Stomach (tissue), 4 donors: ENCODE measurements at regions not wholly inside any gene's neighbourhood (a gene's known extent, or its start where the extent isn't known, plus 50 kb on each side); places are given as distances from the start of the nearest gene placed in this dataset.

Experiments
- CTCF ChIP-seq, 7 experiments: fragments of 450-650 bp in 4 of 7; fragments of 200-600 bp in 3 of 7; sonication (generic) in 3 of 7; IDR thresholded peaks; one replicate each; pipeline ENCODE4 v1.5.1; 2016 to 2019; ENCODE audit warnings: antibody characterized with exemption in 7 of 7, control low read depth in 2 of 7, mild to moderate bottlenecking in 1 of 7
- EP300 ChIP-seq: sonication (generic); formaldehyde crosslinking; IDR thresholded peaks from one replicate; pipeline ENCODE4 v1.6.1; 2017; ENCODE audit warnings: antibody characterized with exemption
- POLR2A ChIP-seq, 4 donors: fragments of 450-650 bp; IDR thresholded peaks; one replicate each; pipeline ENCODE4 v1.6.1; 2016; ENCODE audit warnings: antibody characterized with exemption in 4 of 4, control low read depth in 2 of 4, mild to moderate bottlenecking in 1 of 4, moderate library complexity in 1 of 4

DNA sequence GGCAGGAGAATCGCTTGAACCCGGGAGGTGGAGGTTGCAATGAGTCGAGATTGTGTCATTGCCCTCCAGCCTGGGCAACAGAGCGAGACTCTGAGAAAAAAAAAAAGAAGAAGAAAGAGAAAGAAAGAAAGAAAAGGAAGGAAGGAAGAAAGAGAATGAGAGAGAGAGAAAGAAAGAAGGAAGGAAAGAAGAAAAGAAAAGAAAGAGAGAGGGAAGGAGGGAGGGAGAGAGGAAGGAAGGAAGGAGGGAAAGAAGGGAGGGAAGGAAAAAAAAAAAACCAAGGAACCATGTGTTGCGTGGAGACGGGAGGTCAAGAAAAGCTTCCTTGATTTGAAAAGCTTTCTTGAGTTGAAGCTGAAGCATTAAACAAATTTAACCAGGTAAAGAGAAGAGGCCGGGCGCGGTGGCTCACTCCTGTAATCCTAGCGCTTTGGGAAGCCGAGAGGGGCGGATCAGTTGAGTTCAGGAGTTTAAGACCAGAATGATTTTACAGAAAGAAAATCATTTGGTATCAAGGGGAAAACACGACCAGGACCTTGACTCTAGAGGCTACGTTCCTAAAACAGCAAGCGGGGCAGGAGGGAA, 90.5 kb upstream of the PRSS16 start:
- no peak for TF ChIP-seq CTCF (IDR thresholded peaks at IDR 0.05)
- TF ChIP-seq POLR2A (IDR thresholded peaks at IDR 0.05): no peak
- no peak for TF ChIP-seq EP300
